Stimulated activated CD4-positive, alpha-beta T cell treated with anti-CD3 and anti-CD28 coated beads, Interleukin-2, amount 100 ng/mL, for 24 hours (primary cell): ENCODE measurements at regions not wholly inside any gene's neighbourhood (a gene's known extent, or its start where the extent isn't known, plus 50 kb on each side); places are given as distances from the start of the nearest gene placed in this dataset.
A peak's percentile ranks its signal among the peaks of the same experiment; 100 is the strongest.

ENCODE experiments used
- DNase-seq, 2 donors: peaks; one replicate each; pipeline ENCODE4 v3.0.0-alpha.2; 2020

DNA sequence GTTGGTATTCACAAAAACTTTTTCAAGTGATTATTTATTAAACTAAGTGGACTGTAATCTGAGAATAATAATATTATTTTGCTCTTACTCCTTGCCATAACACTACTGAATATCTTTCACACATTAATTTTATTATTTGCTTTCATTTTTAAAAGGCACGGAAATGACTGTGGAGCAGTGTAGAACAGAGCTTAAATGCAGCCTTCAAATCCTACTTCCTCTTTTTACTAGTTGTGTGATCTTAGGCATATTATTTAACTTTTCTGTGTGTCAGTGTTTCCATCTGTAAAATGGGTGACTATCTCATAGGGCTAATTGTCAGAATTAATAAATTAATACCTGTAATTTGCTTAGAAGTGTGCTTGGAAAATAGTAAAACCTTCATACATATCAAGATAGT is 55.5 kb upstream of the SLC8A1 start:
- DNase-seq, result no peak

DNA sequence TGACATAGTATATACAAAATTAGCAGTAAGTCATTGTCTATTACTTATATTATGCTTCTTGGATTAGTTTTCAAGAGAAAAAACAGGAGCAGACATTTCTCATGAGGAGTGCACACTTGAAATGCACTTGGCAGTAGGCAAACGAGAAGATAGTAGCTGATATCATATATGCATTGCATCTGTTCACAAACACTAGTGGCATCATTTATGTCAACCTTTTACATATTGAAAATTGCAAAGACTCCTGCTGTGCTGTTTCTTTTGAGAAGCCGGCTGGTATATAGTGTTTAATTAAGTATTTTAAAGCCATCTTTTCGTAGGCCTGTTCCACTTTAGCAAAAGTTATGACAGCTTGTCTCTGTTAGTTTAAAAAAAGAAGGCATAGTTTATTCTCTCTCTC is 58.4 kb upstream of the SLC8A1 start:
- DNase-seq, result no peak

DNA sequence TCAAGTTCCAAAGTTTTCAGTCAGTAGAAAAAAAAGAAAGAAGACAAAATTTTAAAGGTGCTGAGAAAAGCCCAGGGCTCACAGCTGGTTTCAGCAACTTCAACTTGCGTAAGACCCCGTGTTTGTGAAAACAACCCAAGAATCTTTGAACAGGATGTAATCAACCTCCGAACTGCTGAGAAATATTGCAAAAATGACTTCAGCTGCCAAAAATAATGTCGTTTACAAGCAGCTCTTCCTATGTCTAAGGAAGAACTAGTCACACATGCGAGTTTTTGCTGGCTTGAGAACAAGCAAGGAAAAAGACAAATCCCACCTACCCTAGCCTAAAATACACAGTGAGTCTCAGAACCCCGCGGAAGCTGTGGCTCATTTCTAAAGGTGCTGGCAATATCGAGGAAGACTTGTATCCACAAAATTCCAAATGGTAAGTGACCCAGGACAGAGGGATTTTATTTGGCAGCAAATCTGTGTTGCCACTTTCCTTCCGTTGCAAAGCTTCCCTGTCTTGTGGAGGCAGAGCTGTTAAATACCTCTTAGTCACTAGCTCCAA is 59.8 kb upstream of the SLC8A1 start:
- DNase-seq, result no peak

DNA sequence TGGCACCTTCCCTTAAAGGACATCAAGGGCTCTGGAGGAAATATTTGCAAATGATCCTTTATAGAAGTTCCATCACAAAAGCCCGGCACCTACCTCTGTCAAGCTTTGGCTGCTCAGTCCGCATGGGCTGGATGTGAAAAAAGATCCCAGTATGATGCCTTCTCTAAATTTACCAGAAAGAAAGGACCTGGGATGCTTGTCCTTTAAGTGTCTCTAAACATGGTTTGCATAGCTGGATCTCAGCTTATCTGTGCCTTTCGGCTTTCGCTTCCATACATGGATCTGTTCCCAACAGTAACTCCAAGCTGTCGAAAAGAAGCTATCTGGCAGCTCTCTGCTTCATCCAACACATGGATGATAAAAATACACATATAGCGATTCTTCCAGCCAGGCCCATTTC is 60.4 kb upstream of the SLC8A1 start:
- DNase-seq, result no peak

DNA sequence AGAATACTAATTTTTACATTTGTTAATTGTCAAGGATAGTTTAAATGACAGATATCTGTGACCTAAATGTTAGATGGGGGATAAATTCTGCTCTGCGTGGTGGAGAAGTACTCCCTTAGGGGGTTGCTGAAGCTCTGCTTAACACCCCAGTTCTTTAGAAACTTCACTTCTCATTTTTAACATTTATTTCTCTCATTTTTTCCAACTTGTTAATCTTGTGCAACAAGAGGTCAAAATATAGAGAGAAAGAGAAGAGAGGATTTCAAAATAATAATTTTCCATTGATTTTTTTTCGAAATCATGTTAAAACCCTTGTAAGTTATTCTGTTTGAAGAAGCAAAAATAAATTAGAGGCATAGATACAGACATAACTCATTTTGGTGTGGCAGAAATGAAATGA is 61.3 kb upstream of the SLC8A1 start:
- no peak for DNase-seq

DNA sequence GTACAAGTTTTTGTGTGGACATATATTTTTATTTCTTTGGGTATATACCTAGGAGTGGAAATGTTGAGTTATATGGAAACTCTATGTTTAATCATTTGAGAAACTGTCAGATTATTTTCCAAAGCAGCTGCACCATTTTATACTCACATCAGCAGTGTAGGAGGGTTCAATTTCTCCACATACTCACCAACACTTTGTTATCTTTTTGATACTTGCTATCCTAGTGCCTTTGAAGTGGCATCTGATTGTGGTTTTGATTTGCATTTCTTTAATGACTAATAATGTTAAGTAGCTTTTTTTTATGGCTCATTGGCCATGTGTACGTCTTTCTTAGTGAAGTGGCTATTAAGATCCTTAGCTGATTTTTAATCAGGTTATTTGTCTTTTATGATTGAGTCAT is 64.7 kb upstream of the SLC8A1 start:
- DNase-seq, result no peak

DNA sequence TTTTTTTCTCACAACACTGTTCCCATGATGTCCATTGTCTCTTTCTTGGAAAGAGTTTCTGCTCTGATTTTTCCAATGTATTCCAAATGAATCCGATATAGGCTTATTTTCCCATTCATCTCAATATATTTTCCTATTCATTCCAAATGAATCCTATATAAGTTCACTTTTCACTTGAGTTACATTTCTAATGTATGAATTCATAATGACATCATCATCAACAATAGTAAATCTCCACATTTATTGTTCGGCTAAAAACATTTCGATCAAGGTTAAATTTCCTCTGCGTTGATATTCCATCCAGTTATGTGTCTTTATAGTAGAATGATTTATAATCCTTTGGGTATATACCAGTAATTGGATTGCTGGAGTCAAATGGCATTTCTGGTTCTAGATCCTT is 76.7 kb upstream of the SLC8A1 start:
- DNase-seq, result no peak

DNA sequence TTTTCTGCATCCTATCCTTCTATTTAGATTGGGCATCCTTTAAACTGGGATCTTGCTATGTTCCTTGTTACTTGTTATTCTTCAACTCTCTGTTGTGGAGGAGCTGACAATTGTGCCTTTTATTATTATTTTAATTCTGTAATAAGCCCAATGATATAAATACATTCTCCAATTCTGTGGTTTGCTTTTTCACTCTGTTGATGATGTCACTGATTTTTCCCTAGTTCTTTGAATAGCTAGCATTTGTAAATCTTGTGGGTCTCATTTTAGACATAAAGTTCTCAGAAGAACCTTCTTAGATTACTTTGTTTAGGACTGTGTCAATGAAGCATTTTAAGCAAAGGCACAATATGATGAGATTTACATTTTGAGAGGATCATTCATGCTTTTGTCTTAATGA is 79.5 kb upstream of the SLC8A1 start:
- no peak for DNase-seq

DNA sequence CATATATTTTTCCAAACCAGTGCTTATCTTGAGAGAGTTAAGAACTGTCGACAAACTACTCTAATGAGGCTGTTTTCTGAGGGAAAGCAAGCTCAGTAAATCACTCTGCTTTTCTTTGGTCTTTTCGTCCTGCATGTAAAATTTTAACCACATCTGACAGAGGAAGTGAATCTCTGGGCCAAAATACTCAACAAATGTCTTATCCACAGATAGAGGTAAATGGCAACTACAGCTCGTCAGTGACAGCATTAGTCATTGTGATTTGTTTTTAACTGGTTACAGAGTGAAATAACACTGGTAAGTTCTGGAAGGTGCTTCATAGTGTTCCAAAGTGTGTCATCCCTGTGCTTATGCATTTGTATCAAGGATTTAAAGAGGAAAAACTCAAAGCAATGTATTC is 82.6 kb upstream of the SLC8A1 start:
- DNase-seq, result no peak

DNA sequence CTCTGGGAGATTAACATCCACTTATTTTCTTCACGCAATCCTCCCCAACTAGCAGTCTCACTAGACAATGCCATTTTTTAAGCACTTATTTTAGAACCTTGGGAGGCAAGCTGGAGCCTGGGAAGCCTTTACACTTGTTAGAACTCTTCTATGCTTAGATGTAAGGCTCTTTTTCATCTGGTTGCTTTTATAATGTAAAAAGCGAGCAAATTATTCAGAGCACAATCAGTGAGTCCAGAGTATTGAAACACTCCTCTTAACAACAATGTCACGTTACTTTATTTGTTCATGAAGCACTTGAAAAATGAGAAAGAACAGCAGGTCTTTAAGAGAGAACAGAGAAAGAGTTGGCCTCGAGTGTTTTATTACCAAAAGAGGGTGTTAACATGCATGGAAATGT is 84.1 kb upstream of the SLC8A1 start:
- DNase-seq, result no peak

DNA sequence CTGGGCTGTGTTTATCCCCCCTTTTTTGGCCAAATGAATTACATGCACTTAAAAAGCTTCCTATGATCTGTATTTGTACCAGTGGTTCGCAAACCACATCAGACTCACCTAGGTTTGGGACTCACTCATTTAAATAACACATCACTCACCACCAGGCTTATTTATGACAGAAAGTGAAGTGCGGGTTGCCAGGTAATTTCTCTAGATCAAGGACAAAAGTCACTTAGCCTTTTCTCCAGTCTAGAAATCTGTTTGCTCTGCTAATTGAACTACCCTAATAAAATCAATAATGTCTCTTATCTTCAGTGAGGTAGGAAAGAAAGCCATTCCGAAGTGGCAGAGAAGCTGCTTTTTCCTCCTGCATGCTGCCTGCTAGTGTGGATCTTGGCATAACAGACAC is 88.1 kb upstream of the SLC8A1 start:
- no peak for DNase-seq

DNA sequence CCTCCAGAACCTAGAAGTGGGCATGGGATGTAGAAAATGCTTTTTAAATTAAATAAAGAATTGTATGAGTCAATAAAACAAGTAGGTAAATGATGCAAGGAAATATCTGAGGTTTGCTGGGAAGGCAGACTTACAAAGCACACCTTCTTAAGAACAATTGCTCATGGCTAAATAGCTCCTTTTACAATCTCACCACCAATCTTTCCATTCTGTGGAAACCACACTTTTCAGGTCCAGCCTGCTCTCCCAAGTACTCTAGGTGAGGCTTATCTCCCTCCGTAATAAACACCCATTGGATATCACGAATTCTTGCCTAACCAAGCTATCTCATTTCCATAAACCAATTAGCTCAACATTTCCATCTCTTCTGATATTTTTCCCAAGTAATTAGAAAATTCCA is 91.5 kb upstream of the SLC8A1 start:
- DNase-seq, result no peak

DNA sequence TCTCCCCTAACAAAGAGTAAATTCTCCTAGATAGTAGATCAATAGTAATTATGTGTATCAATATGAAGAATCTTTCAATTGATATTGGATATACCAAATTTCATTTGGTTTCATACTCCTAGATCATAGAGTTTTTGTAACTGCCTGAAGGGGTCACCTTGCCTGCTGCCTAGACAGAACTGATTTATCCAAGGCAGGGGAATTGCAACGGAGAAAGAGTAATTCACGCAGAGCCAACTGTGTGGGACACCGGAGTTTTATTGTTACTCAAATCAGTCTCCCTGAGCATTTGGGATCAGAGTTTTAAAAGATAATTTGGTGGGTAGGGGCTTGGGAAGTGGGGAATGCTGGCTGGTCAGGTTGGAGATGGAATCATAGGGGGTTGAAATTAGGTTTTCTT is 92.2 kb upstream of the SLC8A1 start:
- no peak for DNase-seq

DNA sequence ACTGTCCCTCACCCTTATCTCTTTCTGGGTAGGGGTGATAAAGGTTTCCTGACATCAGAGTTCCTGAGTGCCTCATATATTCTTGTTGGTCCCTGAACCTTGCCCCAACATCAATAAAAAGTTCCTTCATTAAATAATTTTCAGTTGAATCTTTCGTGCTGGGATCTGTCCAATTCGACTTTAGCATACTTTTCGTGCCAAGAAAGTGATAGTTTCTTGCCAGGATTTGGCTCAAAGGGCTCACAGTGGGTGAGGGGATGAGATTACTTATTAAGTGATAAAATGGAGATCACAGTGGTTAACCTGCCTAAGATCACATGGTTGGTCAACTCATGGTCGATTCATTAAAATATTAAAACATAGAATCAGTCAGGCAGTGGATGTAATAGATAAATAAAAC is 93.8 kb upstream of the SLC8A1 start:
- no peak for DNase-seq

DNA sequence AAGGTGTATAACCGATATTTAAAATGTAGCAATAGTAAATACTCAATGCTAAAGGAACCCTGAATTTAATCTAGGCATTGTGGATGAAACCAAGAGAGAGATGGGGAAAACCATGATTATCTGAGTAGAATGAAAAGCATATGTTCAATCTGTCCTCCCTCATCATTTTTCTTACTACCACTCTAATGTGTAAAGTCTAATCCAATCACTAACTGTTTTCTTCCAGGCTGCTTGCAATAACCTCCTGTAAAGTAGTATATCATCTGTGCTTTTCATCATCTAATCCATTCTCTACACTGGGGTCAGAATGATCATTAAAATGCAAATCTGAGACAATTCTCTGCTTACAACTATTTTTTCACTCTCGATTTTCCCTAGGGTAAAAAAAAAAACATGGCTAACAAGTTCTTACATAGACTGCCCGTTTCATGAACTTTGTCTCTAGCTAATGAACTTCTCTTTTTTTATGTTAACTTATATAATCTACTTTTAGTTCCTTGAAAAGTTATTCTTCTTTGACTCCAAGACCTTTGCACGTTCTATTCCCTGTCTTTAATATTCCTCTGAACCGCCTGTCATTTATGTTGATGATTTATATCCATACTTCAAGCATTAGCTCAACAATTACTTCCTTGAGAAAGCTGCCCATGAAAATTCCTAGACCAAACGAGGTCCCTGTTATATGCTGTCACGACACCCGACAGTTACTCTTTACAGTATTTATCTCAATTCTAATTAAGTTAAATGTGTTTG is 94.7 kb upstream of the SLC8A1 start:
- no peak for DNase-seq

DNA sequence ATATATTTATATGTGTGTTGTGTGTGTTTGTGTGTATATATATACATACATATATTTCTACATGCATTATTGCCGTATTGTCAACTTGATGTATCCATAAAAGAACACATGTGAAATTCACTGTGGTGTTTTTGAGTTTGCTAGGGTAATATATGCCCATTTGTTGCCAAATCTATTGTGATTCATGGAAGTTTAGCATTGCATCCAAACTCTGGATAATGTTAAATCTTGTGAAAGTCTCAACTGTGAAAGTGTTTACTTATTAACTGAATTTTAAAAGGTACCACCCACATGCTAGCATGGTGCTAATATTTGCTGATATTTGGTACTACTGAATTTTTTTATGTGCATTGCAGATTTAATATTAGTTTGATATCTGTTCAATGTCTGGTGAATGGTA is 96.6 kb upstream of the SLC8A1 start:
- DNase-seq, result no peak

DNA sequence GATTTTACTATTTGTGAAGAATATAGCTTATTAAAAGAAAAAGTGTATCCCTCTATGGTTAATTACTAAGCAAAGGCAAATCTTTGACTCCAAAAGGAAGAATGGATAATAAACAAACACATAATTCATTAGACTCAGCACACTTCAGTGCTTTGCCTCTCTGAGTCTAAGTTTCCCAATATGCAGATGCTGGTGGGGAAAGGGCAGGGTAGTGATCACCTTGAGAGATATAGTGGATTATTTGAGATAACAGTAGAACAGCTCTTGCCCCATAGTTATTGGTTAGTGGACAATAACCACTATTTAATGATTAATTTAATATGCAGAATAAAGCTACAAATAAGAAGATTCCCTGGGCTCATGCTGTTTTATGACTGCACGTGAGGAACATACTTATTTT is 98.2 kb upstream of the SLC8A1 start:
- DNase-seq, result no peak

DNA sequence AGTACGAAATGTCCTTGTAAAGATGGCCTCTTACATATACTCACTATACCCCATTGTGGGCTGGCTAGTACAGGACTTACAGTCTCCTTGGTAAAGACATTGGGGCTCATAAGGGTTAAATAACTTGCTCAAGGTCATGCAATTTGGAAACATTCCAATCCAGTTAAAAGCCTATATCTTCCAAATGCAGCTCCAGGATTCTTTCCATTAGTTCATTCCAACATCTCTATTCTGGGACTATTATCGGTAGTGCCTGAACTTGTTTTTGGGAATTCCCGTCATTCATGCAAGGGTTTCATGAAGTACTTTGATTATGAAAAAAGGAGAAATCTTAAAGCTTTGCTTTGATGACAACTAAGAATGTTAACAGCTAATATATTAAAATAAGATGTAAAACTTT is 99.2 kb upstream of the SLC8A1 start:
- DNase-seq, result no peak

DNA sequence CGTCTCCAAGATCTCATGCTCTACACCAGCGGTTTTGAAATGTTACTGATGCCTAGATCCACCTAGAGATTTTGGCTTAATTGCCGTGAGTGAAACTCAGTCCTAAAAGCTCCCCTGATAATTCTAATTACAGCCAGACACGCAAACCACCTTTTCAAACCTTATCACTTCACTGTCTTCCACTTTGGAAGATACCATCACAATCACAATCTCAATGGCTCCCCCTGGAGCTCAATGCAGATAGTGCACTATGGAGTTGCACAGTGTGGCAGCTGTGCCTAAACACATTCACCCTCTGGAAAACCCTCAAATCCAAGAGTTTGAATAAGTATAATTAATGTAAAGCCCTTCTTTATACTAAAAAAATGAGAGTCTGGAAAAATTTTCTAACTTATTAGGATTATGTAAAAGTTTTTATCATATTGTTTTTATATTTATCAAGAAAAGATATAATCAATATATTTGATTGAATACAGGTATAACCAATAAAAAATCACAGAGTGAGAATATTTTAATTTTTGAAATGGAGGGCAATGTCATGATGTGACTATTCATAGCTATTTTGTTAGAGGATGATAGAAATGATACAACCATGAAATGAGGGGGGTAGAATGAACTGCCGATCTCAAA is 102.9 kb upstream of the SLC8A1 start:
- peak; percentile 40 to 64 for DNase-seq

DNA sequence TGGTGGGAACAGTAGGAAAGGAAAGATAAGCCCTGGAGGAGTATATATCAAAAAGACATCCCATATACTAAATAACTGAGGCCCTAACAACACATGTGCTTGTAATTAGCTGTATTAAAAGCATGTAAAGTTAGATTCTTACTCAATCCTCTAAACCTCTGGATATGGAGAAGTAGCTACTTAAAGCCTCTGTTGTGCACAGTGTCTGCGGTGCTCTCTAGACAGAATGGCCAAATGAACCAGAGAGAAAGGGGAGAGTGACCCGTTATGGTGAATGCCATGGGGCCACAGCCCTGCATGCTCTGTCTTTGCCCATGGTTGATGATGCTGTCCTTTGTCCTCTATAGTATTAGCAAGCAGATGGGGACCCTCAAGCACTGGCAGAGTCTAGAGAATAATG is 104.4 kb upstream of the SLC8A1 start:
- no peak for DNase-seq

DNA sequence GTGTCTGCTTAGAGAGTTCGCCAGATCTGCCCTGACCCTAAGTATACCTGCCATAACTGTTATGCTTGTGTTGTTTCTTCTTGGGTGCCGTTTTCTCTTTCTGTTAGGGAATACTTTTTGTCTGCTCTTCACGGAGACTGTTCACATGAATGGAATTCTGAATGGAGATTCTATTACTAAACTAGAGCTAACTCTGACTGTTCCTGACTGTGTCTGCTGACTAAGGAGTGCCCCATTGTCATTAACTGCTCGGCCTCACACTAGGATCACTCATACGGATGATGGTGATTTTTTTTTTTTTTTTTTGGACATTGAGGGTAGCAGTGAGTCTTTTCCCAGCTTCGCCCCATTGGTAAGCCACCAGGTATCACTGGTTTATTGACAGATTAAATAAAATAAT is 104.8 kb upstream of the SLC8A1 start:
- DNase-seq, result no peak

DNA sequence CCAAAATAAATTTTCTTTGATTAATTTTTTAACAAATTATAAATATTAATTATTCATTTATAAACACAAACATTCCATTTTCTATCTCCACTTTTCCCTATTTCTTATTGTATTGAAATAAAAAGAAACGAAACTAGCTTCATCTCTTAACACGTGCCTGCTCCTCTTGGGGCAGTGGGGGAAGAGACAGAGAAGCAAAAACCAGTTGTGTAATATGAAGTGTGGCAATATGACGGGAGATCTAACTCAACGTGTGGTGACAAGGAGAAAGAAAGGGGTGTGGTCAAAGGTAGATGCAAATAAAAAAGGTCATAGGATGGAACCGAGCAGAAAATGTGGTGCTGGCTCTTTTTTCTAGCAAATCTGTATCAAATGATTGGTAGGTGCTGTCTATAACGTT is 106.9 kb upstream of the SLC8A1 start:
- DNase-seq, result no peak

DNA sequence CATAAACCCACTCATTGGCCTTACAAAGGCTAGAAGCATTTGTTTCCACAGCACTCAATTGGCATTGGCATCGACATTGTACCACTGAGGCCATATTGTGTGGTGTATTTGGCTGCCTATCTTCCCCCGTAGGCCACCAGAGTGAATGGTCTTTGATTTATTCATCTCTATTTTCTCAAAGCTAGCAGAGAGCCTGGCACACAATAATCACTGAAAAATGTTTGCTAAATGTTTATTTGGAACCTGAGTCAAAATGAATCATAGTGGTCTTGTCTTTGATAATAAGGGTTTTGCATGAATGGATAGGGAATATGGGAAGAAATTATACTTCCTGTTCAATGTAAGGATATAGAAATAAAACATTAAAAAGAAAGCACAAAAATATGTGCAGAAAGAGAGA is 107.3 kb upstream of the SLC8A1 start:
- no peak for DNase-seq

DNA sequence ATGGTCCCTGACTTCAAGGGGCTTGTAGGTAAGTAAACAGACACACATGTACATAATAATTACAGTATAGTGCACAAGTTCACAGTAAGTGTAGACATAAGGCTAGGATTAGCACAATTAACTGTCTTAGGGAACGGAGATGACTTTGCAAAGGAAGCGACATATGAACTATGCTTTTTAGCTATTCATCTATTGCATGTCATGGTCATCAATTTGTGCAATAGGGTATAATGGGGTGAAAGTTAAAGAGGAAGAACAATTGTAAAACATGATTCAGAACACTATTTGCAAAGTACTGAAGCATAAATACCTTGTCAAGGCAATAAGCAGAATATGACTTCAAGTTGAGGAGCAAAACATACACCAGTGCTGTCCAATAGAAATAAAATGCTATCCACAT is 112.3 kb upstream of the SLC8A1 start:
- no peak for DNase-seq

DNA sequence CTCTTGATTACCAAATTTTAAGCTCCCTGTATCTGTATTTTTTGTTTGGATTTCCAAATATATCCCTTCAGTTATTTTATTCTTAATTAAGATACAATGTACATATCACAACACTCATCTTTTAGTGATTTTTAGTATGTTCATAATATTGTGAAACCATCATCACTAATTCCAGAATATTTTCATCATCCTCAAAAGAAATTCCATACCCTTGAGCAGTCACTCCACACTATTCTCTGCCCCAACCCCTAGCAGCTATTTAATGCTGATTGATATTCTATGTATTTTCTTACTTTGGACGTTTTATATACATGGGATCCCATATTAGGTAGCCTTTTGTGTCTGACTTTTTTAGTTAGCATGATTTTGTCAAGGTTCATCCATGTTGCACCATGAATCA is 127.4 kb upstream of the SLC8A1 start:
- no peak for DNase-seq
